PC-3 (cell line): ENCODE measurements at regions not wholly inside any gene's neighbourhood (a gene's known extent, or its start where the extent isn't known, plus 50 kb on each side); places are given as distances from the start of the nearest gene placed in this dataset.

Source experiments
- EZH2 ChIP-seq: fragments of 300-600 bp; sonication (generic); IDR thresholded peaks from one replicate; pipeline ENCODE4 v1.6.1; 2017; ENCODE audit warnings: antibody characterized with exemption, mild to moderate bottlenecking, low read length; ENCODE audit not compliant: unreplicated experiment
- TF ChIP-seq, protein P1 (sequence below): fragments of 300-600 bp; sonication (generic); conservative IDR thresholded peaks from 2 replicates; pipeline ENCODE4 v1.5.1; 2017; ENCODE audit warnings: antibody characterized with exemption, low read depth, mild to moderate bottlenecking, low read length

DNA sequence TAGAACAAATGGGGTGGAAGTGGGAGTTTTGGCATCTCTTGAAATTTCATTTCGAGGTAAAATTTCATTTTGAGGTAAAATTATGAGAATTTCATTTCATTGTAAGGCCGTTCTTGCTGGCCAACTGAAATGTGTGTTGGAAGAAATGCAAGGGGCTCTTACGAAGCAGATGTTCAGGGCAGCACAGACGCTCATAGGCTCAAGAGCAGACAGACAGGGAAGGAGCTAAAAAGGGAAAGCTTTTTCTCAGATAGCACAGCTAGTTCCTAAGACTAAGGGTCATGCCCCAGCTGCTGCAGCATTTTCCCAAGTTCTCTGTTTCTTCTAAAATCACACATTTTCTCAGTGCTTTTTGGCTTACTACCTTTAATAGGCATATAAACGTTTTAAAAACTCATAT is 65.1 kb upstream of the SFMBT2 start:
- TF ChIP-seq EZH2 = no peak
- TF ChIP-seq, protein P1, sequence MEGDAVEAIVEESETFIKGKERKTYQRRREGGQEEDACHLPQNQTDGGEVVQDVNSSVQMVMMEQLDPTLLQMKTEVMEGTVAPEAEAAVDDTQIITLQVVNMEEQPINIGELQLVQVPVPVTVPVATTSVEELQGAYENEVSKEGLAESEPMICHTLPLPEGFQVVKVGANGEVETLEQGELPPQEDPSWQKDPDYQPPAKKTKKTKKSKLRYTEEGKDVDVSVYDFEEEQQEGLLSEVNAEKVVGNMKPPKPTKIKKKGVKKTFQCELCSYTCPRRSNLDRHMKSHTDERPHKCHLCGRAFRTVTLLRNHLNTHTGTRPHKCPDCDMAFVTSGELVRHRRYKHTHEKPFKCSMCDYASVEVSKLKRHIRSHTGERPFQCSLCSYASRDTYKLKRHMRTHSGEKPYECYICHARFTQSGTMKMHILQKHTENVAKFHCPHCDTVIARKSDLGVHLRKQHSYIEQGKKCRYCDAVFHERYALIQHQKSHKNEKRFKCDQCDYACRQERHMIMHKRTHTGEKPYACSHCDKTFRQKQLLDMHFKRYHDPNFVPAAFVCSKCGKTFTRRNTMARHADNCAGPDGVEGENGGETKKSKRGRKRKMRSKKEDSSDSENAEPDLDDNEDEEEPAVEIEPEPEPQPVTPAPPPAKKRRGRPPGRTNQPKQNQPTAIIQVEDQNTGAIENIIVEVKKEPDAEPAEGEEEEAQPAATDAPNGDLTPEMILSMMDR = no peak
